CD14-positive monocyte (primary cell): ENCODE measurements at regions not wholly inside any gene's neighbourhood (a gene's known extent, or its start where the extent isn't known, plus 50 kb on each side); places are given as distances from the start of the nearest gene placed in this dataset.

Experiments used
- DNase-seq, 3 donors: peaks; one replicate each; pipeline ENCODE4 v3.0.0-alpha.2; 2011 to 2022
- H2AFZ ChIP-seq: 2 replicates; pipeline ENCODE4 v1.6.0; 2012; ENCODE audit warnings: mild to moderate bottlenecking, low read depth, low read length, inconsistent platforms; ENCODE audit not compliant: insufficient read depth, poor library complexity, severe bottlenecking
- H3K27ac ChIP-seq, 2 donors: 1 replicate in 1 of 2; 2 replicates in 1 of 2; pipeline ENCODE4 v1.5.1; 2012 to 2013; ENCODE audit warnings: low read length in 2 of 2, control low read depth in 1 of 2, inconsistent platforms in 1 of 2, low read depth in 1 of 2, mild to moderate bottlenecking in 1 of 2
- H3K27me3 ChIP-seq, 2 donors: one replicate each; pipeline versions ENCODE4 v1.6.0 to v1.6.1; 2011 to 2013; ENCODE audit warnings: low read length in 2 of 2; ENCODE audit not compliant: control insufficient read depth in 2 of 2, insufficient read depth in 2 of 2
- H3K36me3 ChIP-seq, 2 donors: replicated peaks in 1 of 2; 1 replicate in 1 of 2; 2 replicates in 1 of 2; pipeline versions ENCODE4 v1.5.1 to v1.6.1; 2012 to 2013; ENCODE audit warnings: low read length in 2 of 2, control low read depth in 1 of 2, inconsistent platforms in 1 of 2, mild to moderate bottlenecking in 1 of 2; ENCODE audit not compliant: insufficient read depth in 2 of 2, control insufficient read depth in 1 of 2
- H3K4me1 ChIP-seq, 2 donors: 1 replicate in 1 of 2; 2 replicates in 1 of 2; pipeline versions ENCODE4 v1.5.1 to v1.6.1; 2012 to 2013; ENCODE audit warnings: low read length in 2 of 2, control low read depth in 1 of 2, inconsistent platforms in 1 of 2, mild to moderate bottlenecking in 1 of 2, moderate library complexity in 1 of 2; ENCODE audit not compliant: insufficient read depth in 2 of 2, control insufficient read depth in 1 of 2
- H3K4me2 ChIP-seq: replicated peaks from 2 replicates; pipeline ENCODE3; 2012; ENCODE audit warnings: low read length, moderate library complexity, mild to moderate bottlenecking; ENCODE audit not compliant: poor library complexity, severe bottlenecking; ENCODE audit errors: extremely low read depth
- H3K4me3 ChIP-seq, 3 experiments: fragments of 200-600 bp in 1 of 3; sonication (generic) in 1 of 3; replicated peaks in 1 of 3; 1 replicate in 2 of 3; 2 replicates in 1 of 3; pipeline ENCODE4 v1.5.1; 2011 to 2013; ENCODE audit warnings: low read length in 3 of 3, mild to moderate bottlenecking in 3 of 3, control low read depth in 2 of 3, low read depth in 2 of 3, inconsistent platforms in 1 of 3, moderate library complexity in 1 of 3
- H3K79me2 ChIP-seq: 2 replicates; pipeline ENCODE4 v1.6.0; 2012; ENCODE audit warnings: mild to moderate bottlenecking, control low read depth, inconsistent platforms, low read length, moderate library complexity; ENCODE audit not compliant: insufficient read depth
- H3K9ac ChIP-seq: 2 replicates; pipeline ENCODE4 v1.6.0; 2017; ENCODE audit warnings: low read length, mild to moderate bottlenecking; ENCODE audit not compliant: insufficient read depth, poor library complexity, severe bottlenecking
- H3K9me3 ChIP-seq, 2 donors: replicated peaks in 1 of 2; 1 replicate in 1 of 2; 2 replicates in 1 of 2; pipeline versions ENCODE4 v1.5.1 to v1.6.1; 2012 to 2013; ENCODE audit warnings: low read length in 2 of 2, control low read depth in 1 of 2; ENCODE audit not compliant: control insufficient read depth in 1 of 2, insufficient read depth in 1 of 2
- H4K20me1 ChIP-seq: 2 replicates; pipeline ENCODE4 v1.6.0; 2012; ENCODE audit warnings: mild to moderate bottlenecking, low read length, control low read depth, moderate library complexity; ENCODE audit not compliant: insufficient read depth
- H3K27ac Mint-ChIP-seq, 7 donors: one replicate each; pipeline ENCODE4 v1.8.0; 2020; ENCODE audit warnings: mild to moderate bottlenecking in 7 of 7, mixed read lengths in 7 of 7, moderate library complexity in 6 of 7, inconsistent platforms in 2 of 7
- H3K27me3 Mint-ChIP-seq, 3 donors: one replicate each; pipeline ENCODE4 v1.8.0; 2021 to 2022; ENCODE audit warnings: low read depth in 3 of 3, mild to moderate bottlenecking in 3 of 3, mixed read lengths in 3 of 3, moderate library complexity in 3 of 3, inconsistent platforms in 1 of 3
- H3K36me3 Mint-ChIP-seq, 2 donors: one replicate each; pipeline ENCODE4 v1.8.0; 2020; ENCODE audit warnings: mixed read lengths in 2 of 2, inconsistent platforms in 1 of 2, mild to moderate bottlenecking in 1 of 2
- H3K4me1 Mint-ChIP-seq: one replicate; pipeline ENCODE4 v1.8.0; 2020; ENCODE audit warnings: mild to moderate bottlenecking, mixed read lengths
- H3K4me3 Mint-ChIP-seq, 2 donors: one replicate each; pipeline ENCODE4 v1.8.0; 2020; ENCODE audit warnings: mild to moderate bottlenecking in 2 of 2, mixed read lengths in 2 of 2, moderate library complexity in 1 of 2
- H3K9me3 Mint-ChIP-seq, 7 donors: one replicate each; pipeline ENCODE4 v1.8.0; 2020 to 2022; ENCODE audit warnings: mixed read lengths in 7 of 7, mild to moderate bottlenecking in 6 of 7, moderate library complexity in 6 of 7, inconsistent platforms in 2 of 7
- WGBS: methylation state at CpG from one replicate; pipeline ENCODE4 v1.1.5; 2013; ENCODE audit warnings: missing lambda C conversion rate; ENCODE audit not compliant: insufficient coverage; 5-methylcytosine and 5-hydroxymethylcytosine counted together
- intact Hi-C, 2 donors: fragments of 100-400 bp; cut with micrococcal nuclease; formaldehyde crosslinking; loops; one replicate each; pipeline versions ENCODE4 v1.15.0 to v1.15.1; 2023
- TF ChIP-seq, protein P1 (sequence below): fragments of 200-600 bp; IDR thresholded peaks from one replicate; pipeline ENCODE4 v1.8.0; 2022; ENCODE audit warnings: antibody characterized with exemption, mild to moderate bottlenecking

DNA sequence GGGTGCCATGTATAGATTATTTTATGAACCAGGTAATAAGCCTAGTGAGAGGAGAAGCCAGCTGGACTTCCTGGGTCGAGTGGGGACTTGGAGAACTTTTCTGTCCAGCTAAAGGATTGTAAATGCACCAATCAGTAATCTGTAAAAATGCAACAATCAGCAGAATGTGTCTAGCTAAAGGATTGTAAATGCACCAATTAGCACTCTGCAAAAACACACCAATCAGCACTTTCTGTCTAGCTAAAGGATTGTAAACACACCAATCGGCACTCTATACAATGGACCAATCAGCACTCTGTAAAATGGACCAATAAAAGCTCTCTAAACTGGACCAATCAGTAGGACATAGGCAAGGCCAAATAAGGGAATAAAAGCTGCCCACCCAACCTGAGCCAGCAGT lies 392.9 kb downstream of the KDM5D start:
- H3K4me3 ChIP-seq: no peak overlapping the region
- no peak overlapping the region for H3K9ac ChIP-seq
- H2AFZ ChIP-seq: no peak overlapping the region
- no peak overlapping the region for H3K4me3 Mint-ChIP-seq
- WGBS: no CpG with 5 or more reads among the region's 2 CpGs
- H3K4me2 ChIP-seq: no peak overlapping the region
- no peaks in the 10 kb centered on the region for H3K36me3 Mint-ChIP-seq
- peaks cover 0 to 6% (median 0%) of the 10 kb centered on the region in 7 donors for H3K9me3 Mint-ChIP-seq
- H3K27ac ChIP-seq: no peak overlapping the region
- no peaks in the 10 kb centered on the region for H3K9me3 ChIP-seq
- TF ChIP-seq, protein P1, sequence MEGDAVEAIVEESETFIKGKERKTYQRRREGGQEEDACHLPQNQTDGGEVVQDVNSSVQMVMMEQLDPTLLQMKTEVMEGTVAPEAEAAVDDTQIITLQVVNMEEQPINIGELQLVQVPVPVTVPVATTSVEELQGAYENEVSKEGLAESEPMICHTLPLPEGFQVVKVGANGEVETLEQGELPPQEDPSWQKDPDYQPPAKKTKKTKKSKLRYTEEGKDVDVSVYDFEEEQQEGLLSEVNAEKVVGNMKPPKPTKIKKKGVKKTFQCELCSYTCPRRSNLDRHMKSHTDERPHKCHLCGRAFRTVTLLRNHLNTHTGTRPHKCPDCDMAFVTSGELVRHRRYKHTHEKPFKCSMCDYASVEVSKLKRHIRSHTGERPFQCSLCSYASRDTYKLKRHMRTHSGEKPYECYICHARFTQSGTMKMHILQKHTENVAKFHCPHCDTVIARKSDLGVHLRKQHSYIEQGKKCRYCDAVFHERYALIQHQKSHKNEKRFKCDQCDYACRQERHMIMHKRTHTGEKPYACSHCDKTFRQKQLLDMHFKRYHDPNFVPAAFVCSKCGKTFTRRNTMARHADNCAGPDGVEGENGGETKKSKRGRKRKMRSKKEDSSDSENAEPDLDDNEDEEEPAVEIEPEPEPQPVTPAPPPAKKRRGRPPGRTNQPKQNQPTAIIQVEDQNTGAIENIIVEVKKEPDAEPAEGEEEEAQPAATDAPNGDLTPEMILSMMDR: no peak
- no peak for DNase-seq
- H3K27me3 Mint-ChIP-seq: no peaks in the 10 kb centered on the region
- no peaks in the 10 kb centered on the region for H3K4me1 Mint-ChIP-seq
- H4K20me1 ChIP-seq: no peaks in the 10 kb centered on the region
- H3K4me1 ChIP-seq: no peaks in the 10 kb centered on the region
- no peaks in the 10 kb centered on the region for H3K79me2 ChIP-seq
- H3K27ac Mint-ChIP-seq: no peak overlapping the region
- H3K36me3 ChIP-seq: no peaks in the 10 kb centered on the region
- intact Hi-C loops: no loop called here
- H3K27me3 ChIP-seq: no peaks in the 10 kb centered on the region

DNA sequence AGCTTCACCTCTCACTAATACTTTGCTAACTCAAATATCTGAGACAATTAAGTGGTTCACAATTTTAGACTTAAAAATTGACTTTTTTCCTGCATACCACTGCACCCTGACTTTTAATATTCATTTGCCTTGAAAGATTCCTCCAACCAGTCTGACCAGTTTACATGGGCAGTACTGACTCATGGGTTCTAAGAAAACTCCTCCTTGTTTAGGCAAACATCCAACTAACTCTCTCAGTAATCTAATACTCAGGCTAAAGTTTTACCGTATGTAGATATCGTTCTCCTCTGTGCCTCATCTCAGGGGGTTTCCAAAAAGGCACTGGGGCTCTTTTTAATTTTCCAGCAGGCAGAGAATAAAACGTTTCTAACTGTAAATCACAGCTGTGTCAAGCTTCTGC lies 422.8 kb downstream of the KDM5D start:
- DNase-seq: no peak
- Histone ChIP-seq H3K4me1 (no peaks in the 10 kb centered on the region), H3K4me3 (no peak overlapping the region), H2AFZ (no peak overlapping the region), H3K27ac (no peak overlapping the region), H3K79me2 (no peaks in the 10 kb centered on the region), H3K9me3 (peaks cover 0 to 10% of the 10 kb centered on the region in 2 donors), H3K36me3 (no peaks in the 10 kb centered on the region), H3K9ac (no peak overlapping the region), H4K20me1 (no peaks in the 10 kb centered on the region), H3K27me3 (no peaks in the 10 kb centered on the region), H3K4me2 (no peak overlapping the region)
- Mint-ChIP-seq H3K4me3 (no peak overlapping the region), H3K36me3 (no peaks in the 10 kb centered on the region), H3K27ac (no peak overlapping the region), H3K9me3 (peaks cover 0 to 8% (median 0%) of the 10 kb centered on the region in 7 donors), H3K4me1 (no peaks in the 10 kb centered on the region), H3K27me3 (peaks cover 0 to 1% (median 0%) of the 10 kb centered on the region in 3 donors)
- intact Hi-C loops: no loop called here
- TF ChIP-seq, protein P1: no peak
- WGBS: 100% methylated on average over 1 of the region's 3 CpGs
